22Rv1 (cell line): ENCODE measurements at regions not wholly inside any gene's neighbourhood (a gene's known extent, or its start where the extent isn't known, plus 50 kb on each side); places are given as distances from the start of the nearest gene placed in this dataset.

Source experiments
- CTCF ChIP-seq: fragments of 450-650 bp; IDR thresholded peaks from 2 replicates; pipeline ENCODE4 v1.5.1; 2017; ENCODE audit warnings: mild to moderate bottlenecking
- ZFX ChIP-seq: fragments of 450-650 bp; IDR thresholded peaks from 2 replicates; pipeline ENCODE4 v1.6.1; 2017; ENCODE audit warnings: antibody characterized with exemption, borderline replicate concordance

- TF ChIP-seq CTCF (no peak), ZFX (no peak)
Measured at GRCh38 chr21:24131056-24131455, 1476.2 kb downstream of the MRPL39 start.
